ENCODE measurements at regions not wholly inside any gene's neighbourhood (a gene's known extent, or its start where the extent isn't known, plus 50 kb on each side); places are given as distances from the start of the nearest gene placed in this dataset.

- RAD21 ChIA-PET (ENCODE audit: unreplicated experiment): no interaction called here
Measured at GRCh38 chr13:81275666-81276258, 934.8 kb upstream of the SPRY2 start.

GRCh38 chr13:81247711-81248110 is 906.8 kb upstream of the SPRY2 start:
- H3K4me3 ChIP-seq: no peak overlapping the region
- H3K27ac ChIP-seq (ENCODE audit: control insufficient read depth, insufficient read depth): no peak overlapping the region
- no peak overlapping the region for H2AFZ ChIP-seq (ENCODE audit: control insufficient read depth, low read depth, low read length)
- FAIRE-seq (no peak), ATAC-seq (no peak), DNase-seq (ENCODE audit: low read depth, low spot score) (no peak)
- no TSS peak for BruUV-seq (replicated peaks)
- no peak overlapping the region for H3K4me2 ChIP-seq (ENCODE audit: control insufficient read depth, insufficient read depth)
- no peaks in the 10 kb centered on the region for H3K27me3 ChIP-seq (replicated peaks in 1 of 2; ENCODE audit: control insufficient read depth in 2 of 2, insufficient read depth in 2 of 2, low read length in 1 of 2)
- intact Hi-C loops (cut with micrococcal nuclease; ENCODE audit: unreplicated experiment) (no loop called here), in situ Hi-C loops (cut with MboI) (no loop called here)
- H3K9ac ChIP-seq (ENCODE audit: control insufficient read depth, insufficient read depth, low read length): no peak overlapping the region
- no peaks in the 10 kb centered on the region for H3K4me1 ChIP-seq (ENCODE audit: control insufficient read depth, insufficient read depth, low read length)
- no peaks in the 10 kb centered on the region for H3K9me3 ChIP-seq (replicated peaks; ENCODE audit: control insufficient read depth, insufficient read depth, low read length)
- H4K20me1 ChIP-seq (ENCODE audit: control insufficient read depth, insufficient read depth): no peaks in the 10 kb centered on the region
- ChIA-PET POLR2A (no interaction called here), RAD21 (ENCODE audit: unreplicated experiment) (no interaction called here), CTCF (no interaction called here), SMC1A (ENCODE audit: uncharacterized antibody, unreplicated experiment) (no interaction called here)
- no peaks in the 10 kb centered on the region for H3K79me2 ChIP-seq (ENCODE audit: control insufficient read depth, insufficient read depth, low read length)
- H3K36me3 ChIP-seq (ENCODE audit: control insufficient read depth in 2 of 2, insufficient read depth in 2 of 2, low read length in 1 of 2): no peaks in the 10 kb centered on the region
- WGBS (ENCODE audit: insufficient coverage, insufficient replicate concordance, low lambda C conversion rate, missing lambda C conversion rate): 0% methylated on average over 2 of the region's 2 CpGs
- TF ChIP-seq TCF3 (IDR thresholded peaks at IDR 0.05; ENCODE audit: borderline replicate concordance, insufficient read depth, low read depth, low read length) (no peak), WRNIP1 (IDR thresholded peaks at IDR 0.05; ENCODE audit: borderline replicate concordance, low read depth, low read length) (no peak), ZBTB40 (IDR thresholded peaks at IDR 0.05; ENCODE audit: borderline replicate concordance) (no peak)

More at GRCh38 chr13:81275666-81276258, 934.8 kb upstream of the SPRY2 start:
- Histone ChIP-seq H3K79me2 (ENCODE audit: control insufficient read depth, insufficient read depth, low read length) (no peaks in the 10 kb centered on the region), H3K4me2 (ENCODE audit: control insufficient read depth, insufficient read depth) (no peak overlapping the region), H2AFZ (ENCODE audit: control insufficient read depth, low read depth, low read length) (no peak overlapping the region), H4K20me1 (ENCODE audit: control insufficient read depth, insufficient read depth) (no peaks in the 10 kb centered on the region), H3K27ac (ENCODE audit: control insufficient read depth, insufficient read depth) (no peak overlapping the region), H3K4me1 (ENCODE audit: control insufficient read depth, insufficient read depth, low read length) (no peaks in the 10 kb centered on the region), H3K4me3 (no peak overlapping the region), H3K36me3 (ENCODE audit: control insufficient read depth in 2 of 2, insufficient read depth in 2 of 2, low read length in 1 of 2) (no peaks in the 10 kb centered on the region), H3K27me3 (replicated peaks in 1 of 2; ENCODE audit: control insufficient read depth in 2 of 2, insufficient read depth in 2 of 2, low read length in 1 of 2) (no peaks in the 10 kb centered on the region), H3K9me3 (replicated peaks; ENCODE audit: control insufficient read depth, insufficient read depth, low read length) (no peaks in the 10 kb centered on the region), H3K9ac (ENCODE audit: control insufficient read depth, insufficient read depth, low read length) (no peak overlapping the region)
- DNase-seq (ENCODE audit: low read depth, low spot score) (no peak), ATAC-seq (no peak), FAIRE-seq (no peak)
- POLR2A ChIA-PET: no interaction called here
- intact Hi-C loops (cut with micrococcal nuclease; ENCODE audit: unreplicated experiment) (no loop called here), in situ Hi-C loops (cut with MboI) (no loop called here)
- 44% methylated on average over 8 of the region's 8 CpGs for WGBS (ENCODE audit: insufficient coverage, insufficient replicate concordance, low lambda C conversion rate, missing lambda C conversion rate)
- TF ChIP-seq ATF3 (IDR thresholded peaks at IDR 0.05; ENCODE audit: borderline replicate concordance, extremely low read depth, low read depth, low read length) (no peak), SMAD1 (IDR thresholded peaks at IDR 0.05; ENCODE audit: low read depth, partially characterized antibody) (no peak)
- SMC1A ChIA-PET (ENCODE audit: uncharacterized antibody, unreplicated experiment): interaction anchor here (2.1 kb wide), 1 partner anchor 11 kb away, joined by 5 read pairs; no protein-coding TSS in a partner anchor
- CTCF ChIA-PET: no interaction called here
- BruUV-seq (replicated peaks): no TSS peak

Measured in GM12878 (cell line).